GM23248 (cell line): ENCODE measurements at regions not wholly inside any gene's neighbourhood (a gene's known extent, or its start where the extent isn't known, plus 50 kb on each side); places are given as distances from the start of the nearest gene placed in this dataset.

Source experiments
- EZH2 ChIP-seq: fragments of 200-600 bp; sonication (generic); IDR thresholded peaks from 2 replicates; pipeline ENCODE4 v1.6.1; 2018; ENCODE audit warnings: antibody characterized with exemption, mild to moderate bottlenecking; ENCODE audit not compliant: insufficient read depth, poor library complexity, severe bottlenecking
- EZH2phosphoT487 ChIP-seq: fragments of 200-600 bp; sonication (generic); IDR thresholded peaks from 2 replicates; pipeline ENCODE4 v1.6.1; 2018; ENCODE audit warnings: antibody characterized with exemption, moderate library complexity, mild to moderate bottlenecking, low read depth; ENCODE audit not compliant: insufficient read depth

DNA sequence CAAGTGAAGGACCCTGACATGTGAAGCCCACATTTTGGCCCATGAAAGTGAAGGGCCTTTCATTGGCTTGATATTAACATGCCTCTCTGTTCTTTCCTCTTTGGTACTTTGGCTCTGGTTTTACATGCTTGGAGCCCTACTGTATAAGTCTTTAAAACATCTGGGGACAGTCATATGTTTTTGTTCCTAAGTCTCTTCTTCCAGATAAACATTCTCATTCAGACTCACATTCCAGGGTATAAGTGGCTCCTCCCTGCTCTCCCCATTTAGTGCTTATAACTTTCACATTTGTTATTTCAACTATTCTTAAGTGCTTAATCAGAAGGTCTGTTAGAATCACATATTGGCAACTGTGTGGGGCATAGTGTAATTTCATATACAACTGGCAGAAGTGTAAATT, 1932.2 kb upstream of the CELF4 start:
- TF ChIP-seq EZH2phosphoT487 (no peak), EZH2 (no peak)
